ENCODE measurements at regions not wholly inside any gene's neighbourhood (a gene's known extent, or its start where the extent isn't known, plus 50 kb on each side); places are given as distances from the start of the nearest gene placed in this dataset.
"Not testable (repeated sequence)": the region's sequence is repeated elsewhere in the genome, so short reads cannot be mapped to it uniquely, and the experiment has no call there.

DNA sequence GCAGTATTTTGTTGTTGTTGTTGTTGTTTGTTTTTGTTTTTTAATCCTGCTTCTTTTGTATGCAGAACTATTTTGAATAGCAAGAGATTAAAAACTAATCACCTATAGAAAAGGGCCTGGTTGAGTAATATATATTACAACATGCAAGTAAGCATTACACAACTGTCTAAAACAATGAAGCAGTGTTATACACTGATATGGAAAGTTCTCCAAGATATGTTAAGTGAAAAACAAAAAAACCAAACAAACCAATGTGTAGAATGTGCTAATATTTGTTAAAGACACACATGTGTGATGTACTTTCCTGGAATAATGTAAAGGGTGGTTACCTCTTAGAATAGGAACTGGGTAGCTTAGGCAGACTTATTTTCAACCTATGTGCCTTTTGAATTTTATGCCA lies 117.4 kb downstream of the ZNF365 start:
- no peak for TF ChIP-seq CTCF (IDR thresholded peaks at IDR 0.05; ENCODE audit: low read depth, low read length, missing control alignments)
- no peak for DNase-seq (ENCODE audit: extremely low read depth, low read depth)
- no peak overlapping the region for H3K4me3 ChIP-seq (replicated peaks; ENCODE audit: low read depth, low read length)

DNA sequence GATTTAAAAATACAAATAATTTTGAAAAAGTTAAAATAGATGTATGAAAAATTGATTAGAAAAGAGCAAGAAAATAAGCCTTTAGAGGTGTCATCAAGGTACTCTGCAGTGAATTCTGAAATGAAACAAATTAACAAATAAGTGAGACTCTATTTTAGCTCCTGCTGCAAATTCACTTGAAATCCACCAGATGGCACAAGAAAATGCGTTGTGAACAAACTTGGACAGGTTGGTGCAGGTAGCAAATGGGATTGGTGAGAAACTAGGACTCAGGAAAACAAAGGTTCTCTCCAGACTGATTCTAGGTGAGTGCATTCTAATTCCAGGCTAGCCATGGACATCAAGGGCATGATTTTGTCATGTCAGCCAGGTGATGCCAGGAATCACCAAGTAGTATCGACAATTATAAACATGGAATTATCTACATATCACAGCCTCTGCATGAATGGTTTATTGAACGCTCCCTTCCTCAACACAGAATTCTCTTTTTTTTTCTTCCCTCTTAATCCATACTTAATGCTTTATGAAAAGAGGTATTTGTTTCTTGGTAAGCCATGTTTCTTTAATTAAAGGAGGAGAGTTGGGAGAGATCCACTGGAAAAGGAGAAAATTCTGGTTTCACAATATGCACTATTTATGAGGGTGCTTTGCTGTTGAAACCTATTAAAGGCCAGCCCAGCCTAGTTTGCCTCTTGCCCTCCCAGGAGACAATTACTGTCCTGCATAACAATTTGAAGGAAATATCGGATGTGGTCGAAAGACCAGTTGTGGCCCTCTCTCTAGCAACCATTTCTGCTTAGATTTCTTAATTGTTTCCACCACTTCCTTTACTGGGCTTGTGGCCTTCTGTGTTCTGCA lies 118.1 kb downstream of the ZNF365 start:
- peak; percentile 41 for TF ChIP-seq CTCF (IDR thresholded peaks at IDR 0.05; ENCODE audit: low read depth, low read length, missing control alignments)
- DNase-seq (ENCODE audit: extremely low read depth, low read depth): no peak
- H3K4me3 ChIP-seq (replicated peaks; ENCODE audit: low read depth, low read length): no peak overlapping the region

DNA sequence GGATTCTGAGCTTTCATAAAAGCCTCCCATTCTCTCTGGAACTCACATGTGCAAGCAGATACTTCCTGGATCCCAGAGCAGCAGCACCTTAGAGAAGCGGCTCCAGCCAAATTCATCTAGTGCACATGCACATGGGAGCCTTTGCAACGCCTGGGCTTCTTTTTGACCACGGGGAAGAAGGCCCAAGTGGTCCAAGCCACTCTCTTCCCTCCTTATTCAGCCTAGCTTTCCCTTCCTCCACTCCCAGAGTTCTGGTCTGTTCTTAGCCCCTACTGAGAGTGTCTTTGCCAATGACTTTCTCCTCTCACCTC lies 118.7 kb downstream of the ZNF365 start:
- no peak for DNase-seq (ENCODE audit: extremely low read depth, low read depth)
- no peak for TF ChIP-seq CTCF (IDR thresholded peaks at IDR 0.05; ENCODE audit: low read depth, low read length, missing control alignments)
- no peak overlapping the region for H3K4me3 ChIP-seq (replicated peaks; ENCODE audit: low read depth, low read length)

DNA sequence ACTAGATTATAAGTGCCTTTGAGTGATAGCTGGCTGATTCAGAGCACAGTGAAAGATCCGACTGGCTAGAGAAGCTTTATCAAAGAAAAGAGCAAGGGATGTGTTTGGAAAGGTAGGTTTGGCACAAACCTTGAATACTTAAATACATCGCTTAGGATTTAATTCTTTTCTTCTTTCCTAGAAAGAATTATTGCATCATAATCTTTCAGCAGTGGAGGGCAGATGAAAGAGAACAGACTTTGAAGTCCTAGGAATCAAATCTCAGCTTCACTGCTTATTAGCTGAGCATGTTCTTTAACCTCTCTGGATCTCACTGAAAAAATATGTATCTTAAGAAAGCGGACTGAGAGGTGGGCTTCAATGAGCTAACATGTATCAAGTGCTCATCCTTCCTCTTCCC lies 122.8 kb downstream of the ZNF365 start:
- TF ChIP-seq CTCF (IDR thresholded peaks at IDR 0.05; ENCODE audit: low read depth, low read length, missing control alignments): no peak
- no peak for DNase-seq (ENCODE audit: extremely low read depth, low read depth)
- no peak overlapping the region for H3K4me3 ChIP-seq (replicated peaks; ENCODE audit: low read depth, low read length)

- H3K4me3 ChIP-seq (replicated peaks; ENCODE audit: low read depth, low read length): no peak overlapping the region
Measured at GRCh38 chr10:62498271-62498670, 124.1 kb downstream of the ZNF365 start.

DNA sequence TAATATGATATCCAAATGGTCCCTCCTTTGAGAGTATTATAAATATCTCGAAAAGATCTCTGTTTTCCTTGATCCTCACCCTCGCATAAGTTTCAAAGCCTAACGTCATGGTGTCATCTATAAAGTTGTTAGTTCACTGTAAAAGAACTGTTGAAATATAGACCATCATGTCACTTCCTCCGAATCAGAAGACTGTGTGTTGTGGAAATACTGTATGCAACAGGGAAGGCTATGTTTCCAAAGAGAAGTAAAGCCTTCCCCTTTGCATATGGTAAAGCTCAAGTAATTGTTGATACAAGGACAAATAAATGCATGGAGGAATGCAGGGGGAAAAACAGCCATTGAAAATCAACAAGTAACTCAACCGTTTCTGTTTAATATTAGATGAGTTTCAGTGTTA lies 125.9 kb downstream of the ZNF365 start:
- not testable (repeated sequence) for H3K4me3 ChIP-seq (replicated peaks; ENCODE audit: low read depth, low read length); DNase-seq (ENCODE audit: extremely low read depth, low read depth)

More at GRCh38 chr10:62498271-62498670, 124.1 kb downstream of the ZNF365 start:
- DNase-seq (ENCODE audit: extremely low read depth, low read depth): no peak
- no peak for TF ChIP-seq CTCF (IDR thresholded peaks at IDR 0.05; ENCODE audit: low read depth, low read length, missing control alignments)

- TF ChIP-seq CTCF (IDR thresholded peaks at IDR 0.05; ENCODE audit: low read depth, low read length, missing control alignments): no peak
- no peak overlapping the region for H3K4me3 ChIP-seq (replicated peaks; ENCODE audit: low read depth, low read length)
- DNase-seq (ENCODE audit: extremely low read depth, low read depth): no peak
Measured at GRCh38 chr10:62501547-62501946, 127.4 kb downstream of the ZNF365 start.

Data from HFF-Myc (cell line).